Mammary epithelial cell (primary cell): ENCODE measurements at regions not wholly inside any gene's neighbourhood (a gene's known extent, or its start where the extent isn't known, plus 50 kb on each side); places are given as distances from the start of the nearest gene placed in this dataset.

Source experiments
- CTCF ChIP-seq, 2 donors: IDR thresholded peaks in 1 of 2; conservative IDR thresholded peaks in 1 of 2; 2 replicates each; pipeline ENCODE4 v1.5.1; 2011 to 2012; ENCODE audit warnings: inconsistent platforms in 2 of 2, low read length in 2 of 2, mild to moderate bottlenecking in 2 of 2, control low read depth in 1 of 2, low read depth in 1 of 2; ENCODE audit not compliant: insufficient read depth in 1 of 2; ENCODE audit errors: extremely low read depth in 1 of 2
- EZH2 ChIP-seq: IDR thresholded peaks from 2 replicates; pipeline ENCODE4 v1.6.1; 2012; ENCODE audit warnings: low read length, inconsistent platforms, borderline replicate concordance

DNA sequence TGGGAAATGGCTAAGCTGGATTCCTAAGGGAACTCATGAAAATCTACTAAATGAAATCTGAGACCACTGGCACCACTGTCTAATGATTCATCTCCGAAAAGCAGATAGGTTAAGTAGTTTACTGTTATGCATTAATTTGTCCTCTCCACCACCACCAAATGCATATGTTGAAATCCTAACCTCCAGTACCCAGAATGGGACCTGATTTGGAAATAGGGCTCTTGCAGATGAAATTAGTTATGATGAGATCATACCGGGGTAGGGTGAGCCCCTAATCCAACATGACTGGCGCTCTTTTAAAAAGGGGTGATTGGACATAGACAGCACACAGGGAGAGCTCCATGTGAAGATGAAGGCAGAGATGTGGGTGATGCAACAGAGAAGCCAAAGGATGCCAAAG lies 124.9 kb upstream of the GUCY1A1 start:
- no peak for TF ChIP-seq CTCF (conservative IDR thresholded peaks at IDR 0.05 in 1 of 2, IDR thresholded peaks at IDR 0.05 in 1 of 2; ENCODE audit: extremely low read depth in 1 of 2, insufficient read depth in 1 of 2, low read depth in 1 of 2, low read length in 2 of 2)
- TF ChIP-seq EZH2, result no peak
